ENCODE measurements at regions not wholly inside any gene's neighbourhood (a gene's known extent, or its start where the extent isn't known, plus 50 kb on each side); places are given as distances from the start of the nearest gene placed in this dataset.

DNA sequence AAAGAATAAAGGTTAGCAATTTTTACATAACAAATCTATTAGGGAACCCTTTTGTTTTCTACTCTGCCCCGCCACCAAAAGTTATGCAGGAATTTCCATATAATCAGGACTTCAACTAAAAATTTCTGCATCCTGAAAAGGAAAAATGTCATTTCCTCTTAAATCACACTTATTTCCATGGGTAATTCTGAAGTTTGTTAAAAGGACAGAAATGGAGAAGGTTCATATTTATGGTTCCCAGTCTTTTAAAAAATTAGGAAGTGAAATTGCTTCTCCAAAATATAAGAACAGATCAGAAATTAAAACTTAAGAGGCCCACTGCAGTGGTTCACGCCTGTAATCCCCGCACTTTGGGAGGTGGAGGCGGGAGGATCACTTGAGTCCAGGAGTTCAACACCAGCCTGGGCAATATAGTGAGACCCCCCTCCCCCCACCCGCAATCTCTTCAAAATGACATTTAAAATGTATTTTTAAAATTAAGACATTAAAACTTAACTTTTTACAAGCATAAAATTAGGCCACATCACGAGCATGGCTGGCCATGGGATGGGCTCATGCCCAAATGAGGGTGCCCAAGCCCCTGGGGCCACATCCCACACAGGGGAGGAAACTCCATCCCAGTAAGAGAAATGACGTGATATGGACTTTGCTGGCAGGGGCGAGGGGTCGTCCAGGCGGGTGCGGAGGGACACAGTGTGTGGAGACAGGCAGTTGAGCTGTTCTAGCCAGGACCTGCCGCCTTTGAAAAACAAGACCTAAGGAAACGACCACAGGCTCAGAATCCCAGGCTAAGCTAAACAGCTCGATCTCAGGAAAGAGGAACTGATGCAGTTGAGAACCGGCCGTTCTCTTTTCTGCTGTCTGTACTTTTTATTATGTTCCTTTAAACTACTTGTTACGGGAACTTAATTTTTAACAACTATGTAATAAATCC lies 51.3 kb upstream of the NFE2L3 start:
- no peak for DNase-seq

- no peak for DNase-seq
These were observed 50.4 kb upstream of the NFE2L3 start for GRCh38 chr7:26101361-26102151.

GRCh38 chr7:26102176-26102575 lies 49.8 kb upstream of the NFE2L3 start:
- DNase-seq: no peak
